NCI-H82 (cell line): ENCODE measurements at regions not wholly inside any gene's neighbourhood (a gene's known extent, or its start where the extent isn't known, plus 50 kb on each side); places are given as distances from the start of the nearest gene placed in this dataset.

Experiments used
- DNase-seq: peaks from one replicate; lab custom pipeline; 2025; lab: John Stamatoyannopoulos, UW

DNA sequence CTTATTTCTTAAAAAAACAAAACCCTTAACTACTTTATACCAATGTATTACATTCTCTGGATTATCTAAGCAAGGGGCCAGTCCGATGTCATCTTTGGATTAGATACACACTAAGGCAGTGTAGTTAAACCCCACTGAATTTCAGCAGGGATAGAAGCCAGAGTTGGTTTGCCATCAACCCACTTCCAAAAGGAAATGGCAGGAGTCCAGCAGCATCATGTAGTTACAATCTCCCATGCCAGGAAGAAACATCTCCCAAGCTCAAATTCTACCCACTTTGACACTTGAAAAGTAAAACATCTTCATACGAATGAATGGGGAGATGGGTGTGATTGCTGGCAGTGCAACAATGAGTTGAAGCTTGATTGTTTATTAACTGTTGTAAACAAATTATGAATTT lies 203.5 kb upstream of the PLXNC1 start:
- no peak for DNase-seq

DNA sequence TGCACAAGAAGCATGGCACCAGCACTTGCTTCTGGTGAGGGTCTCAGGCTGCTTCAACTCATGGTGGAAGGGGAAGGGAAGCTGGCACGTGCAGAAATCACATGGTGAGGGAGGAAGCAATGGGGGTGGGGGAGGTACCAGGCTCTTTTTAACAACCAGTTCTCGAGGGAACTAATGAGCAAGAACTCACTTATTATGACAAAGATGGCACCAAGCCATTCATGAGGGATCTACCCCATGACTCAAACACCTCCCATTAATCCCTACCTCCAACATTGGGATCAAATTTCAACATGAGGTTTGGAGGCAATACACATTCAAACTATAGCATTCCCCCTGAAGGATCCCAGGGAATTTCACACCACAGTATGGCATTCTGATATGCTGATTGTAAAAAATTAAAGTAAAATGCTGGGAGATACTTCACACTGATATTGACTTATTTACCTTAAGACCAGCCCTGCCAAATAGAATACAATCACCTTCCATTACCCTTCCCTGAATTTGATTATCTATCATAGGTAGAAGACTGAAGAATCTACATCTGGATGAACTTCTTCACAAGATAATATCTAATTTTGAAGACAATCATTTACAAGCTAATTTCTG lies 201.7 kb upstream of the PLXNC1 start:
- no peak for DNase-seq

DNA sequence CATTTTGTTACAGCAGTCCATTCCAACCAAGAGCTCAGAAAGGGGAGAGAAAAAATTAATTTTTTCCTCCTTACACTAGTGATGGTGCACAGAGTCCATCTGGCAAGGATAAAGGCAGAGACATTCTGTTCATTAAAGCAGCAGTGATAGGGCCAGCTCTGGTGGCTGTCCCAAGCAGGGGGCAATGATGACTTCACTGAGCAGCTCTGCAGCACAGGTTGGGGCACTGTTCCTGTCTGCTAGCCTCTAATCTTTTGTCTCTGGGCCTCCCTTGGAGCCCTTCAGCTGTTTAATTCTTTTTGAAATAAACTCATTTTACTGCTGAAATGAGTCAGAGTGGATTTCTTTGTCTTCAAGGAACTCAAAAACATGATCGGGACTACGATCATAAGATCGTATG lies 200.9 kb upstream of the PLXNC1 start:
- no peak for DNase-seq

DNA sequence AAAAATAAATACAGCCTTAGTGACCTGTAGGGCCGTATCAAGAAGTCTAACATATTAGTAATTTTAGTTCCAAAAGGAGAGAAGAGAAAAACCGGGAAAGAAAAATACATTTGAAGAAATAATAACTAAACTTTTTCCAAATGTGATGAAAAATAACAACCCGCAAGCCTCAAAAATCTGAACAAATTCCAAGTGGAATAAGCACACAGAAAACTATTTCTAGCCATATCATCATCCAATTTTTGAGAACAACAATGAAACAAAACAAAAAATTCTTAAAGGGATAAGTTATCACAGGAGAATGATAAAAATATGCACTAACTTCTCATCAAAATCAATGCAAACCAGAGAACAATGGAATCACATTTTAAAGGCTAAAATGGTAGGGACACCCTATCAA lies 198.1 kb upstream of the PLXNC1 start:
- DNase-seq = no peak

DNA sequence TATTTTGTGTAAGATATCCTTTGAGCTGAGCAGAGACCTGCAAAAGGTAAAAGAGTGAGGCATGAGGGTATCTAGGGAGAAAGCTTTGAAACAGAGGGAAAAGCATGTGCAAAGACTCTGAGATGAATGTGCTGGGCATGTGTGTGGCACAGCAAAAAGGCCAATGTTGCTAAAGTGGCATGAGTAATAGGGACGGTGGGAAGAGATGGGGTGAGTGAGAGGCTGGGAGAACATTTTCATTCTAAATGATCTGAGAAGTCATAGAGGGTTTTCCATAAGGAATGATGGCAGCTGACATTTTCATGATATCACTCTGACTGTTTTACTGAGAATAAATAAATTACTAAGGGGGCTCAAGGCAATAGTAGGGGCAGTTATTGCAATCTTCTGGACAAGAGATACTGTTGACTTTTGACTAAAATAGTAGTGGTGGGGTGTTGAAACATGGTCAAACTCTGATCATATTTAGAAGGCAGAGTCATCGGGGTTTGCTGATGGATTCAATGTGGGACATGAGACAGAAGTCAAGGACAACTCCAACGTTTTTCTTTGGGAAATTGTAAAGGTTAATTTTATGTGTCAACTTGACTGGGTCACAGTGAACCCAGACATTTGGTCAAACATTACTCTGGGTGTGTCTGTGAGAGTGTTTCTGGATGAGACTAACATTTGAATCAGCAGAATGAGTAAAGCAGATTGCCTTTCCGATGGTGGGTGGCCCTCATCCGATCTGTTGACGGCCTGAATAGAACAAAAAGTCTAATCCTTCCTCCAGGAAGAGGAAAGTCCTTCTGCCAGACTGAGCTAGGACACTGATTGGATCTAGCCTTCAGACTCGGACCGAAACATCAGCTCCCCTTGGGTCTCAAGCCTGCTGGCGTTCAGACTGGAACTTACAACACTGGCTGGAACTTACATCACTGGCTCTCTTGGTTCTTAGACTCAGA lies 193.9 kb upstream of the PLXNC1 start:
- no peak for DNase-seq

DNA sequence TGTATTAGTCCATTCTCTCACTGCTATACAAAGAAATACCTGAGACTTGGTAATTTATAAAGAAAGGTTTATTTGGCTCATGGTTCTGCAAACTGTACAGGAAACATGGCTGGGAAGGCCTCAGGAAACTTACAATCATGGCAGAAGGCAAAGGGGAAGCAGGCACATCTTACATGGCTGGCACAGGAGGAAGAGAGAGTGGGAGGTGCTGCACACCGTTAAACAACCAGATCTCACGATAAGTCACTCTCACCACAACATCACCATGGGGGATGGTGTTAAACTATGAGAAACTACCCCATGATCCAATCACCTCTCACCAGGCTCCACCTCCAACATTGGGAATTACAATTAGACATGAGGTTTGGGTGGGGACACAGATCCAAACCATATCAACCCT lies 191.8 kb upstream of the PLXNC1 start:
- DNase-seq = no peak

DNA sequence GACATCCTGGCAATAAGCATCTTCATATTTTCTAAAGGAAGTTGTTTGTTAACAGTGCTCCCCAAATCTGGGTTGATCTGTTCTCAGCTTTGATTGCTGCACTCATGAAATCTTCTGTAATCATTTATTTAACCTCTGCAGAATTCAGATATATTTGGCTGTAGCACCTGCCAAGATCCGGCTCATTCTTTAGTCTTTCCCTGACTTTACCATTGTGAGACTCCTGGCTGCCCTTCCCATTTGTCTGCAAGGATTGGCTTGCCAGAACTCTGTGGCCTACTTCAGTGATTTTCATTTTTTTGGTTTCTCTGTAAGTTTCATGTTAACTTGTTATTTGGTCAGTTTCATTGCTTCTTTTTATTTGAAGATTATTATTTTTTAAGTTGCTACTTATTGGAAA lies 191.2 kb upstream of the PLXNC1 start:
- no peak for DNase-seq

DNA sequence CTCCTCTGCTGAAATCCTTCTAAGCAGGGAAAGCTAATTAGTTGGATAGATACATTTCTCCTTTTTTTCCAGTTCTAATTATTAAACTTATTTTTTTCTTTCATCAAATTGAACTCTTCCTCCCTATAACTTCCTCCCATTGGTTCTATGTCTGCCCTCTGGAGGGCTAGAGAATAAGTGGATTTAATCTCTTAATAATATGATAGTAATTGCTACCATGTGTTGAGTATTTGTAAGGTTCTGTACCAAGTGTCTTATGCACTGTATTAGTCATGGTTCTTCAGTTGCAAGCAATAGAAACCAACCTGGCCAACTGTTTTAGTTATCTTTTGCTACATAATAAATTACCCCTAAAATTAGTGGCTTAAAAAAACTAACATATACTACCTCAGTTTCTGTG lies 190.5 kb upstream of the PLXNC1 start:
- peak; percentile 3 for DNase-seq

DNA sequence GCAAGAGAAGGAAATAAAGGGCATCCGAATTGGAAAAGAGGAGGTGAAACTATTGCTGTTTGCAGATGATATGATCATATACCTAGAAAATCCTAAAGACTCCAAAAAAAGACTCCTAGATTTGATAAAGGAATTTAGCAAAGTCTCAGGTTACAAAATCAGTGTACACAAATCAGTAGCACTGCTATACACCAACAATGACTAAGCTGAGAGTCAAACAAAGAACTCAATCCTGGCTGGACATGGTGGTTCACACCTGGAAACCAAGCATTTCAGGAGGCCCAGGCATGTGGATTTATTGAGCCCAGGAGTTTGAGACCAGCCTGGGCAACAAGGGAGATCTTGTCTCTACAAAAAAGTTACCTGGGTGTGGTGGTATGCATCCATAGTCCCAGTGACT lies 188.7 kb upstream of the PLXNC1 start:
- no peak for DNase-seq

DNA sequence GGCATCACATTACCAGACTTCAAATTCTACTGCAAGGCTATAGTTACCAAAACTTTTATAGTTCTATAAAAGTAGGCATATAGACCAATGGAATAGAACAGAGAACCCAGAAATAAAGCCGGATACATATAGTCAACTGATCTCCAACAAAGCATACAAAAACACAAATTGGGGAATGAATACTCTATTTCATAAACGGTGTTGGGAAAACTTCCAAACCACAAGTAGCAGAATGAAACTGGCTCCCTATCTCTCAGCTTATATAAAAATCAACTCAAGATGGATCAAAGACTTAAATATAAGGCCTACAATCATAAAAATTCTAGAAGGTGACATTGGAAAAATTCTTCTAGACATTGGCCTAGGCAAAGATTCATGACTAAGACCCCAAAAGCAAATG lies 187.9 kb upstream of the PLXNC1 start:
- no peak for DNase-seq

DNA sequence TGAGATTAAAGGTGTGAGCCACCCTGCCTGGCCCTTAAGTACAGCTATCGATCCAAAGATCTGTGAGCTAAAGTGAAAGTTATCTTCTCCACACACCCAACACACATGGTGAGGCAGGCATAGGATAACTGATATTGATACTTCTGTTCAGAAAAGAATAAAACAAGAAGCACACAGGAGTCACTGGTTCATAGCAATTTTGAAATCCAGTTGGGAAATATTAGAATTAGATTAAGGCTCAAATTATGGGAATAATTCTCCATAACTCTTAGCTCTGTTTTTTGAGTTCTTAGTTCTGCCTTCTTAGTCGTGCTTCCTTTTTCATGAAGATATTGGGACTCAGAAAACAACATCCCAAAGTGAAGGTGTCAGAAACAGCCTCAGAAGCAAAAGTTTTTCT lies 186.0 kb upstream of the PLXNC1 start:
- DNase-seq = no peak

DNA sequence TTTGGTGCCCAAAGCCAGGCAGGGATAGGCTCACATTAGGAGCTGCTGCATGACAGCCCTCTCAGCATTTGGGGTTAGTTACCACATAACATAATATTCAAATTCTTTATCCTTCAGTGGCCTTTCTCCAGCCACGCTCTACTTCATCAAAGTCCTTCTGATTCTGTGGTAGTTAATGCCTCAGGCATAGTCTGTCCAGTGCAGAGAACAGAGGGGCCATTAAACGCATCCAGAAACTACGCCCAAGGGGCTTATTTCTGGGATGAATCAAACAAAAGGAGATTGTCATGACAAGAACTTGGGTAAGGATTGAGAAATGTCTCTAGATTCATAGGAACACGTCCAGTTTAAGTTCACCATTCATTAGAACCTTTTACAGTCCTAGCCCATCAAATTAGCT lies 183.4 kb upstream of the PLXNC1 start:
- DNase-seq = no peak

DNA sequence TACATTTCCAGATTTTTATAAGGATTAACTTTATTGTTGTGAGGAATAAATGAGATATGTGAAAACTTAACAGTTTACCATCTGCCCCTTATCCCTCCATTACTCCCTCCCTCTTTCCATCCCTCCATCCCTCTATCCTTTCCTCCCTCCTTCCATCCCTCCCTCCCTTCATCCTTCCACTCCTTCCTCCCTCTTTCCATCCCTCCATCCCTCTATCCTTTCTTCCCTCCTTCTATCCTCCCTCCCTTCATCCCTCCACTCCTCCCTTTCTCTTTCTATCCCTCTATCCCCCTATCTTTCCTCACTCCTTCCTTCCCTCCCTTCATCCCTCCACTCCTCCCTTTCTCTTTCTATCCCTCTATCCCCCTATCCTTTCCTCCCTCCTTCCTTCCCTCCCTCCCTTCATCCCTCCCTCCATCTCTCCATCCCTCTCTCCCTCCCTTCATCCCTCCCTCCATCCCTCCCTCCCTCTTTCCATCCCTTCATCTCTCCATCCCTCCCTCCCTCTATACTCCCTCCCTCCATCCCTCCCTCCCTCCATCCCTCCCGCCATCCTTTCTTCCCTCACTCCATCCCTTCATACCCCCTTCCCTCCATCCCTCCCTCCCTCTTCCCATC lies 181.8 kb upstream of the PLXNC1 start:
- DNase-seq = no peak

DNA sequence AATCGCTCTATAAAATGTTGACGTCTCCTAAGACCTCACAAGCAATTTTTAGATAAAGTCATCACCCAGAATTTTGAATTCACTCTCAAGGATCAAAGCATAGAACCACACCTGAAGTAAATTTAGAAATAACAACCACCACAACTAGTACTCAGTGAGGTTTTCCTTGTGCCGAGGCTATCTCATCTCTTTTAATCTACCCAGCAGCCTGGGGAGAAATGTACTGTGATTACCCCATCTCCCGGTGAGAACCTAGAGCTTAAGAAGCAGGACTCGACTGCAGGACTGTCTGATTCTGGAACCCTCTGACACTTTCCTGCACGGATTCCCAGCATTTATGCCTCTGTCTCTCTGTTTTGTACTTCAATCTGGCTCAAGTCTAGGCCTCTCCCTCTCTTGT lies 180.9 kb upstream of the PLXNC1 start:
- peak; percentile 1 for DNase-seq

DNA sequence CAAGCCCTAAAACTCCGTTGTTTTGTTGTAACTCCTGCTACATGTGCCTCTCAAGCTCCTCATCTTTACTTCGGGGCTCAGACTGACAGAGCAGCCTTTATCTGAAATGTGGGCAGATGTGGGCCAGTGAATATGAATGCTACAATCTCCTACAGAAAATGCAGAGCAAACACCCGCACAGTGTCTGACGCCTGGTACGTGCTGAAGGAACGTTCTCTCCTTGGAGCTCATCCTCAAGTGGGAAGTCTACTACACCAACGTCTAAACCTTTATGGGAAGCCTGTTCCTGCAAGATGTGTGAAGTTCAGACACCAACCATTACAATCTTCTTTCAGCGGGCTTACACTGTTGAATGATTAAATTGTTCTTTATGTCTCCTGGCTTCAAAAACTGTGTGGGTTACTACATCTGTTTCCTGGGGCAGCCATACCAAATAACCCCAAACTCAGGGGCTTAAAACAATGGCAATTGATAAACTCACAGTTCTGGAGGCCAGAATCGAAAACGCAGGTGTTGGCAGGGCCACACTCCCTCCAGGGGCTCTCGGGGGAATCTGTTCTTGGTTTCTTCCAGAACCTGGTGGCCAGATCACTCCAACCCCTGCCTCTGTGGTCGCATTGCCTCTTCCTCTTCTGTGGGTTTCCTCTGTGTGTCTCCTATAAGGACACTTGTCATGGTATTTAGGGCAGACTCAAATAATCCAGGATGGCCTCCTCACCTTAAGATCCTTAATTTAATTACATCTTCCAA lies 179.7 kb upstream of the PLXNC1 start:
- no peak for DNase-seq

DNA sequence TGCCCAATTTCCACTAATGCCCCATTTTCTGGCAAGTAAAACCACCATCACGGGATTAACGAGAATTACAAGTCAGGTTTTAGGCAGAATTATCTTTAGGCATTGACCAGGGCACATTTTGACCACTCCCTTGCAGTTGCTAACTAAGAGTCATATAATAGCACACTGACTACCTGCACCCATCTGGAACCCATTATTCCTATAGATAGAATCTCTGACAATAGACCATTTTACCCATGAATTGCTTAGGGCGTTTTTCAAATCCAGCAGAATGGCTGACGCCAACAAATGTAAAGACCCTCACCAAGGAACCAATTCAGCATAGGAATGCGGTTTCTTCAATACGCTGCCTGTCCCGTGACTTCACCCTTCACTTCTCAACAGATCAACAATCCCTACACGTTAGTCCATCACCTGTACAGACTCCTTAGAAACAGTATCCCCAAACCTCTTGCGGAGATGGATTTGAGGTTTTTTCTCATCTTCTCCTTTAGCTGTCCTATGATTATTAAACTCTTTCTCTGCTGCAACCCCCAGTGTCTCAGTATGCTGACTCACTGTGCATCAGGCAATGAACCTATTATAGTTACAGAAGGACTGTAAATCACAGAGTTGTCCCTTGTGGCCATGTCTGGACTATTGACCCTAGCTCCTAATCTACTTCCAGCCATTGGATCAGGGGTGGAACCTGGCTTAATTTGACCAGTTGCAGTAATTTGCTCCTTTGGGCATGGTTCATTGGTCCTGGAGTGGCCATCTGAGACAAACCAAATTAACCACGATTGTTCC lies 177.3 kb upstream of the PLXNC1 start:
- no peak for DNase-seq

DNA sequence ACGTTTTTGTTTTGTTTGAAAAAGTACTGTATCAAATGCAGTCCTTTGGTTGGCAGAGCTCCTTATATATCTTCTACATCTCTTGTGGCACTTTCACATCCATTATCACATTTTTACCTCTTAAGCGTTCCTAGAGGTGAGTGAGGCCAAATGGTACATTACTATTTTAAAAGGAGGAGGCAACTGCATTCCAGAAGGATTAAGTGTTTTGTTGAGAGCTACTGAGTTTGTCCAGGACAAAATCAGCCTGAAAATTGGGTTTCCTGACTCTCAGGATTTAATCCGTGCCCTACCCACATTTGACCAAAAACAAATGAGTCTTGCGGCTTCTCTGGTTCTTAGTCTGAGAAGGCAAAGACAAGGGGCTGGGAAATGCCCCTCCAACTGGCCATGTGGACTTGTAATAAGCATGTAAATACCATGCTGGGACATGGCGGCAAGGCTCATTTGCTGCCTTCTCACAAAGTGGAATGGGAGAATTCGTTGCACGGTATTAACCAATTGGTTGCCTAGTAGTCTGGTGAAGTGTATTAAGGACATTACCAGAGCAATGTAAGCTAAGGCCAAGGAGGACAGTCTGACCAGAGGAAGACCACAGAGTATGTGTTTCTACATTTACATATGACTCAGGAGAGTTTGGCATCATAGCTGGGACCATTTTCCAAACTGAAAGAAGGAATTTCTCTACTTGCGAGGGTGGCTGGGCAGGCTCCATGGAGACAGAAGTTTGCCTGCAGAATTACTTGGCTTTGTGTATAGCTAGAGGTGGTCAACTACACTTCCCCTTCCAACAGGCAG lies 175.8 kb upstream of the PLXNC1 start:
- no peak for DNase-seq

DNA sequence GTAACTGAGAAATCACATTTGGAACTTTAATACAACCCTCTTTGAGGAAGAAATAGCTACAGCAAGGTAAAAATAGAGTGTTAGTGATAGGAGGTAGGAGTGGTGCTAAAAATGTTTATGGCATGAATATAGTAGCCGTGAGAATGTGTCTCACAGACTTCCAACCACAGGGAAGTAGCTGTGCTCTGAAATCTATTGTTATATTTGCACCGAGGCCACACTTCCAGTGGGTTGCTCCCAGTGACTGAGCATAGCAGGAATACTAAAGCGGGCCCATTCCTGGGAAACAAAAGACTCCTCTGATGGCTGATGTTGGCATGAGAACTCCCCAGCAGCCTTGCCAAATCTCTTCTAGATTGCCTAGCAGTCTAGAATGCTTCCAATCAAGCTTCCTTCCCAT lies 174.1 kb upstream of the PLXNC1 start:
- no peak for DNase-seq

DNA sequence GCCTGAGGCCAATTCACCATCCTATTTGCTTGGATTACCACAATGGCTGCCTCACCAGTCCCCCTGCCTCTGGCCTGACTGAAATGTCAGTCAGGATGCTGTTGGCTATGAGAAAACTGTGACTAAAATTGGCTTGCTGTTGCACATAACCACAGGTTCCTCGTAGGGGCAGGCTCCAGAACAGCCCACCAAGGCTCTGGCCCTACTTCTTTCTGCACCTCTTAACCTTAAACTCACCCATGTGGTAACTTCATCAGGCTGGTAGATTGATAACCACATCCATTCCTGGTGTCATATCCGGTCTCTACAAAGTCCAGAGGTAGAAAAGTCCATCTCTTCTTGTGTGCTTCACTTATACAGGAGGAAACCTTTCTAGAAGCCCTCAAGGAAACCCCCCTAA lies 172.4 kb upstream of the PLXNC1 start:
- no peak for DNase-seq

DNA sequence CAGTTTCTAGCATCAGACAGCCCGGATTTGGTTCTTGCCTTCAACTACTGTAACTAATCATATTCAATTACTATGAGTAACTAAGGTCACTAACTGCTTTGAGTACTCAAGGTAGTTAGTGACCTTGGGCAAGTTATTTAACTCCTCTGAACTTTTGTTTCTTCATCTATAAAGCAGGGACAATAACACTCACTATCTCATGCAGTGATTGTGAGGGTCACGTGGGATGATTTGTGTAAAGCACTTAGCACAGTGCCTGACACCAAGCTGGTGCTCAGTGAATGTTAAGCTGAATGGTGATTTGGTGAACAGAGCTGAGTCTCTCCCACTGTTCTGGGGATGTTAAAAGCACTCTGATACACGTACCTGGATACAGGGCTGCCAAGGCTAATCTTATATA lies 171.3 kb upstream of the PLXNC1 start:
- DNase-seq = no peak

DNA sequence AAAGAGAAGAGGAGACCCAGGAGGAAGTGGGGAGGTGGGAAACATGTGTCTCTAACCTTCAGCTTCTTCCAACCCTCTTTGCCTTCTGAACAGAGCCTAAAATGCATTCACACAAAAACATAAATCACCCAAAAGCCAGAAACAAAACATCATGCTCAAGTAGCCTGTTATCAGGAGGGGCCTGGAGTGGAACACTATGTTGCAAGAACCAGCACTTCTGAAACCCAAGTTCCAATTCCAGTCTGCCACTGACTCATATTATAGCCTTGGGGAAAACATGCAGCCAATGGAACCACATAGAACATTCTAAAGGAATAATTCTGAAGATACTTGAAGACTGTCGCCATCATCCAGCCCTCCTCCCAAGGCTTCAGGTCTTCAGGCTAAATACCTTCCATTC lies 169.8 kb upstream of the PLXNC1 start:
- DNase-seq = no peak
